Progenitor cell of endocrine pancreas (in vitro differentiated cells): ENCODE measurements at regions not wholly inside any gene's neighbourhood (a gene's known extent, or its start where the extent isn't known, plus 50 kb on each side); places are given as distances from the start of the nearest gene placed in this dataset.

Experiments used
- DNase-seq: peaks from one replicate; pipeline ENCODE4 v3.0.0; 2021; ENCODE audit warnings: low spot score; ENCODE audit not compliant: unreplicated experiment
- H3K27ac Mint-ChIP-seq: 2 replicates; pipeline ENCODE4 v1.8.0; 2021; ENCODE audit warnings: mild to moderate bottlenecking, moderate library complexity, mixed read lengths
- H3K27me3 Mint-ChIP-seq: 2 replicates; pipeline ENCODE4 v1.8.0; 2021; ENCODE audit warnings: mixed read lengths
- H3K36me3 Mint-ChIP-seq: 2 replicates; pipeline ENCODE4 v1.8.0; 2022; ENCODE audit warnings: mixed read lengths; ENCODE audit not compliant: insufficient read depth
- H3K4me1 Mint-ChIP-seq: 2 replicates; pipeline ENCODE4 v1.8.0; 2021; ENCODE audit warnings: low read depth, mixed read lengths
- H3K4me3 Mint-ChIP-seq: 2 replicates; pipeline ENCODE4 v1.8.0; 2021; ENCODE audit warnings: low read depth, mild to moderate bottlenecking, moderate library complexity, mixed read lengths
- H3K9me3 Mint-ChIP-seq: 2 replicates; pipeline ENCODE4 v1.8.0; 2021; ENCODE audit warnings: low read depth, mixed read lengths
- CTCF ChIP-seq: fragments of 200-600 bp; sonication (generic); IDR thresholded peaks from one replicate; pipeline ENCODE4 v1.5.0; 2021; ENCODE audit warnings: antibody characterized with exemption, mild to moderate bottlenecking; ENCODE audit not compliant: unreplicated experiment

DNA sequence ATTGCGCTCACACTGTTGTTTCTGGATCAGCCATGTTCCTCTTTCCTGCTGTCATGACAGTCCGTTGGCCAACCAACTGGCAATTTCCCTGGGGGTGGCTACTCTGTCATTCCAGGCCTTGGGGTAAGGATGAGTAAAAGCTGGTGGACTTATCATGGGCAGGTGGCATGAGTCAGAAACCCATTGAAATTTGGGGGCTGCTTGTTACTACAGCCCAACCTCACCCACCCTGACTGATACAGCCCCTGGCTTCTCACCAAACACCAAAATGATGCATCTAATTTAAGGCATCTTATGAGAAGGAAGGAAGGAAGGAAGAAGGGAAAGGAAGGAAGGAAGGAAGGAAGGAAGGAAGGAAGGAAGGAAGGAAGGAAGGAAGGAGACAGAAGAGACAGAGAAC, 53.9 kb upstream of the CRHR1 start:
- no peak overlapping the region for H3K27ac Mint-ChIP-seq

GRCh38 chr17:45731459-45731858, 52.7 kb upstream of the CRHR1 start:
- no peak overlapping the region for H3K4me3 Mint-ChIP-seq
- H3K36me3 Mint-ChIP-seq, result no peaks in the 10 kb centered on the region
- H3K4me1 Mint-ChIP-seq, result no peaks in the 10 kb centered on the region
- H3K27me3 Mint-ChIP-seq, result peaks cover 55% of the 10 kb centered on the region
- TF ChIP-seq CTCF, result no peak
- peaks cover 6% of the 10 kb centered on the region for H3K9me3 Mint-ChIP-seq
- H3K27ac Mint-ChIP-seq, result no peak overlapping the region
- no peak for DNase-seq

More for the DNA sequence above, 53.9 kb upstream of the CRHR1 start:
- Mint-ChIP-seq H3K9me3 (peaks cover 6% of the 10 kb centered on the region), H3K27me3 (peaks cover 58% of the 10 kb centered on the region), H3K36me3 (no peaks in the 10 kb centered on the region), H3K4me1 (no peaks in the 10 kb centered on the region), H3K4me3 (no peak overlapping the region)
- DNase-seq, result no peak
- TF ChIP-seq CTCF, result no peak

DNA sequence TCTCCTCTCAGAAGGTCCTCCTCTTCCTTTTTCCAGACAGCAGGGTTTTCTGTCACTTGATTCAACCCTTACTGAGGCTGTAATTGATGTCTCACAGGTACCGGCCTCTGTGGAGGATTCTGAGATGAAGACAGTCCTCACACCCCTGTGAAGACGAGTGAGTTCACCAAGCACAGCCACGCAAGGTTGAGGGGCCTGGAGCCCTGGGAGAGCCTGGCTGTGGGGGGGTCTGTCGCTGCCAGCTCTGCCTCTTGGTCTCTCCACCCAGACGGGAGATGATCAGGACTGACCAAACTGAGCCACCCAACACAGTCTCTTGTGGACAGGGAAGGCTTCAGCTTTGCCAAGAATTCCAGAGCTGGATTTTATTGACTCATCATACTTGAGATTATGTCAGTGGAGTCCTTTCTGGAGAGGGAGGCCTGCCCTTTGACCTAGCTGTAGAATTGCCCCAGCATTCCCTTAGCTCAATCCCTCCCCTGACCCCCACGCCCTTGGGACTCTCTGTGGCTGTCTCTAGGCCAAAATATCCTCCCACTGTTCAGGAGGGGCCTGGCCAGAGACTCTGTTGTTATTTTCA, 51.1 kb upstream of the CRHR1 start:
- no peak overlapping the region for H3K27ac Mint-ChIP-seq
- no peak for TF ChIP-seq CTCF
- H3K27me3 Mint-ChIP-seq, result peaks cover 55% of the 10 kb centered on the region
- H3K4me3 Mint-ChIP-seq, result no peak overlapping the region
- H3K36me3 Mint-ChIP-seq, result no peaks in the 10 kb centered on the region
- no peaks in the 10 kb centered on the region for H3K4me1 Mint-ChIP-seq
- peaks cover 6% of the 10 kb centered on the region for H3K9me3 Mint-ChIP-seq
- DNase-seq, result no peak

GRCh38 chr17:45733781-45734180, 50.3 kb upstream of the CRHR1 start:
- no peaks in the 10 kb centered on the region for H3K36me3 Mint-ChIP-seq
- H3K27me3 Mint-ChIP-seq, result peaks cover 54% of the 10 kb centered on the region

More at GRCh38 chr17:45733781-45734180, 50.3 kb upstream of the CRHR1 start:
- Mint-ChIP-seq H3K27ac (no peak overlapping the region), H3K4me1 (no peaks in the 10 kb centered on the region), H3K4me3 (no peak overlapping the region), H3K9me3 (peaks cover 6% of the 10 kb centered on the region)
- no peak for DNase-seq
- TF ChIP-seq CTCF, result no peak
